Choroid plexus epithelial cell (primary cell): ENCODE measurements at regions not wholly inside any gene's neighbourhood (a gene's known extent, or its start where the extent isn't known, plus 50 kb on each side); places are given as distances from the start of the nearest gene placed in this dataset.

ENCODE experiments used
- DNase-seq: peaks from one replicate; pipeline ENCODE4 v3.0.0-alpha.2; 2010; ENCODE audit warnings: low read depth
- H3K4me3 ChIP-seq: 2 replicates; pipeline ENCODE4 v1.5.1; 2011; ENCODE audit warnings: low read depth, mild to moderate bottlenecking, control low read depth, low read length, moderate library complexity
- CTCF ChIP-seq: conservative IDR thresholded peaks from 2 replicates; pipeline ENCODE4 v1.5.1; 2011; ENCODE audit warnings: low read depth, mild to moderate bottlenecking, control low read depth, inconsistent platforms, low read length, moderate library complexity

GRCh38 chr11:111021131-111021530 is 224.4 kb upstream of the POU2AF2 start:
- DNase-seq = peak; percentile 63

GRCh38 chr11:111019871-111020670 is 225.5 kb upstream of the POU2AF2 start:
- H3K4me3 ChIP-seq = no peak overlapping the region
- peak; percentile 59 for DNase-seq
- no peak for TF ChIP-seq CTCF

More at GRCh38 chr11:111021131-111021530, 224.4 kb upstream of the POU2AF2 start:
- no peak overlapping the region for H3K4me3 ChIP-seq
- TF ChIP-seq CTCF = no peak

- DNase-seq = no peak
- no peak for TF ChIP-seq CTCF
These were observed 226.1 kb upstream of the POU2AF2 start for GRCh38 chr11:111019451-111019850.

GRCh38 chr11:111018566-111018965 is 227.0 kb upstream of the POU2AF2 start:
- TF ChIP-seq CTCF = no peak
- peak; percentile 90 for DNase-seq
- no peak overlapping the region for H3K4me3 ChIP-seq

More at GRCh38 chr11:111019451-111019850, 226.1 kb upstream of the POU2AF2 start:
- no peak overlapping the region for H3K4me3 ChIP-seq

GRCh38 chr11:111012491-111012890 is 233.0 kb upstream of the POU2AF2 start:
- no peak overlapping the region for H3K4me3 ChIP-seq
- no peak for TF ChIP-seq CTCF
- DNase-seq = no peak

- no peak for TF ChIP-seq CTCF
- H3K4me3 ChIP-seq = no peak overlapping the region
- no peak for DNase-seq
These were observed 234.3 kb upstream of the POU2AF2 start for GRCh38 chr11:111011275-111011594.
